ENCODE measurements at regions not wholly inside any gene's neighbourhood (a gene's known extent, or its start where the extent isn't known, plus 50 kb on each side); places are given as distances from the start of the nearest gene placed in this dataset.

- DNase-seq, result no peak
Measured at GRCh38 chr12:38139456-38139855, 177.1 kb upstream of the ALG10B start.

GRCh38 chr12:38141239-38141638 is 175.3 kb upstream of the ALG10B start:
- no peak for DNase-seq

GRCh38 chr12:38141861-38142260 is 174.7 kb upstream of the ALG10B start:
- no peak for DNase-seq

DNA sequence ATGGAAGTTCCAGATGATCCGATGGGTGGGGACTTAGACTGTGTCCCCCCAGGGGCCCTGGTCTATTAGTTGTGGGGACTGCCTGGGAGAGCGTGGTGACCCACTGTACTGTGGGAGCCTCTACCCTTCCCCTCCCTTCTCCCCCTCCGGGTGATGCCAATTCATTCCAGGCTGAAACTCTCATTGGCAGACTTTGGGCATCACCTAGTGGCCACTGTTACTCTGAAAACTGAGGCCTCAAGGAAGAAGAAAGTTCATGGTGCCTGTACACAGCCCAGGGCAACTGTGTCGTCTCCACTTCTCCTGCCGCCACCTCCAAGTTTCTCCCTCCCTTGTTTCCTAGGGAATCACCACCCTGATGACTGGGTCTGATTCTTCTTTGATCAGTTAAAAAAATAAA is 173.6 kb upstream of the ALG10B start:
- DNase-seq, result no peak

DNA sequence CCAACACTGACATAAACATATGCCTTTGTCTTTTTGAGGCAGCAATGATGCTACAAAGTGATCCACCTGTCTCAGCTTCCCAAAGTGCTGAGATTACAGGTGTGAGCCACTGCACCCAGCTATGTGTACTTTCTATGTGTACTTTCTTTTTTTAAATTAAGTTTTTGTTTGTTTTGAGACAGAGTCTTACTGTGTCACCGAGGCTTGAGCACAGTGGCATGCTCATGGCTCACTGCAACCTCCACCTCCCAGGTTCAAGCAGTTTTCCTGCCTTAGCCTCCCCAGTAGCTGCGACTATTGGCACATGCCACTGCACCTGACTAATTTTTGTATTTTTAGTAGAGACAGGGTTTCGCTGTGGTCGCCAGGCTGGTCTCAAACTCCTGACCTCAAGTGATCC is 172.5 kb upstream of the ALG10B start:
- DNase-seq, result no peak

GRCh38 chr12:38144601-38145436 is 171.8 kb upstream of the ALG10B start:
- no peak for DNase-seq

- no peak for DNase-seq
Measured at GRCh38 chr12:38149395-38150073, 167.0 kb upstream of the ALG10B start.

DNA sequence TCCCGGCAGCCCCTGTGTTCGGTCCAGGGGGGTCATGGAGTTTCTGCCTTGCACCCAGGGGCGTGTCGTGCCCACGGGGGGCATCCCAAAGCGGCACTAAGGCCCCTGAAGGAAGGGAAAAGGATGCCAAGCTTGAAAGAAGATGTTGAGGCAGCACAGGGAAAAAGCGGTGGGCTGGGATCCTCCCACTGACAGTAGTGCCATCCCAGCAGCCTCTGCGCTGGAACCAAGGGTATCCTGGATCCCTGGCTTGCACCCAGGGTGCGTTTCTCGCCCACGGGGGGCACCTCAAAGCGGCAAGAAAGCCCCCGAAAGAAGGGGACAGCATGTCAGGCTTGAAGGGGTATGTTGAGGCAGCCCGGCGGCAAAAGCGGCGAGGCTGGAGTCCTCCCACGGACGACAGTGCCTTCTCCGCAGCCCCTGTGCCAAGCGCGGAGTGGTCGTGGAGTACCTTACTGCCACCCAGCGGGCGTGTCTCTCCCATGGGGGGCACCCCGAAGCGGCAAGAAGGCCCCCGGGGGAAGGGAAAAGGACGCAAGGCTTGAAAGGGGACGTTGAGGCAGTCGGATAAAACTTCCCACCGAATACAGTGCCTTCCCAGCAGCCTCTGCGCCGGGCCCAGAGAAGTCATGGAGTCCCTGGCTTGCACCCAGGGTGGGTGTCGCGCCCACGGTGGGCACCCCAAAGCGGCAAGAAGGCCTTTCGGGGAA is 164.4 kb upstream of the ALG10B start:
- no peak for DNase-seq

GRCh38 chr12:38152816-38153736 is 163.5 kb upstream of the ALG10B start:
- DNase-seq, result no peak

DNA sequence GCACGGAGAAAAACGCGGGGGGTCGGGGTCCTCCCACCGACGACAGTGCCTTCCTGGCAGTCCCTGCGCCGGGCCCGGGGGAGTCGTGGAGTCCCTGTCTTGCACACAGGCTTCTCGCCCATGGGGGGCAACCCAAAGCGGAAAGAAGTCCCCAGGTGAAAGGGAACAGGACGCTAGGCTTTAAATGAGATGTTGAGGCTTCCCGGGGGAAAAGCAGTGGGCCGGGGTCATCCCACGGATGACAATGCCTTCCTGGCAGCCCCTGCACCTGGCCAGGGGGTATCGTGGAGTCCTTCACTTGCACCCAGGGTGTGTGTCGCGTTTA is 162.9 kb upstream of the ALG10B start:
- DNase-seq, result no peak

- no peak for DNase-seq
Measured at GRCh38 chr12:38154096-38155019, 162.2 kb upstream of the ALG10B start.

DNA sequence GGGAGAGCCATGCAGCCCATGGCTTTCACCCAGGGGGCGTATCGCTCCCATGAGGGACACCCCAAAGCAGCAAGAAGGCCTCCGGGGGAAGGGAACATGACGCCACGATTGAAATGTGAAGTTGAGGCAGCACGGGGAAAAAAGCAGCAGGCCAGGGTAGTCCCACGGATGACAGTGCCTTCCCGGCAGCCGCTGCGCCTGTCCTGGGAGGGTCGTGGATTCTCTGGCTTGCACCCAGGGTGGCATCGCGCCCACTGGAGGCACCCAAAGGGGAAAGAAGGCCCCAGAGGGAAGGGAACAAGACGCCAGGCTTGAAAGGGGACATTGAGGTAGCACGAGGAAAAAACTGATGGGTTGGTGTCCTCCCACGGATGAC is 161.6 kb upstream of the ALG10B start:
- DNase-seq, result no peak

- no peak for DNase-seq
Measured at GRCh38 chr12:38155526-38156496, 160.8 kb upstream of the ALG10B start.

DNA sequence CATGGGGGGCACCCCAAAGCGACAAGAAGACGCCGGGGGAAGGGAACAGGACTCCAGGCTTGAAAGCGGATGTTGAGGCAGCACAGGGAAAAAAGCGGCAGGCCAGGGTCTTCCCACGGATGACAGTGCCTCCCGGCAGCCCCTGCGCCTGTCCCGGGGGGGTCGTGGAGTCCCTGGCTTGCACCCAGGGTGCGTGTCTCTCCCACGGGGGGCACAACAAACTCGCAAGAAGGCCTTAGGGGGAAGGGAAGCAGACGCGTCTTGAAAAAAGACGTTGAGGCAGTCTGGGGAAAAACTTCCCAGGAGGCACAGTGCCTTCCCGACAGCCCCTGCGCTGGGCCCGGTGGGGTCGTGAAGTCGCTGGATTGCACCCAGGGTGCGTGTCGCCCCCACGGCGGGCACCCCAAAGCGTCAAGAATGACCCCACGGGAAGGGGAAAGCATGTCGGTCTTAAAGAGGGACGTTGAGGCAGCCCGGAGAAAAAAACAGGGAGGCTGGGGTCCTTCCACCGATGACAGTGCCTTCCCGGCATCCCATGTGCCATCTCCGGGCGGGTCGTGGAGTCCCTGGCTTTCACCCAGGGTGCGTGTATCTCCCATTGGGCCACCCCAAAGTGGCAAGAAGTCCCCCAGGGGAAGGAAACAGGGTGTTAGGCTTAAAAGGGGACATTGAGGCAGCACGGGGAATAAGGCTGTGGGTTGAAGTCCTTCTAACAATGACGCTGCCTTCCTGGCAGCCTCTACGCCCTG is 159.9 kb upstream of the ALG10B start:
- DNase-seq, result no peak

DNA sequence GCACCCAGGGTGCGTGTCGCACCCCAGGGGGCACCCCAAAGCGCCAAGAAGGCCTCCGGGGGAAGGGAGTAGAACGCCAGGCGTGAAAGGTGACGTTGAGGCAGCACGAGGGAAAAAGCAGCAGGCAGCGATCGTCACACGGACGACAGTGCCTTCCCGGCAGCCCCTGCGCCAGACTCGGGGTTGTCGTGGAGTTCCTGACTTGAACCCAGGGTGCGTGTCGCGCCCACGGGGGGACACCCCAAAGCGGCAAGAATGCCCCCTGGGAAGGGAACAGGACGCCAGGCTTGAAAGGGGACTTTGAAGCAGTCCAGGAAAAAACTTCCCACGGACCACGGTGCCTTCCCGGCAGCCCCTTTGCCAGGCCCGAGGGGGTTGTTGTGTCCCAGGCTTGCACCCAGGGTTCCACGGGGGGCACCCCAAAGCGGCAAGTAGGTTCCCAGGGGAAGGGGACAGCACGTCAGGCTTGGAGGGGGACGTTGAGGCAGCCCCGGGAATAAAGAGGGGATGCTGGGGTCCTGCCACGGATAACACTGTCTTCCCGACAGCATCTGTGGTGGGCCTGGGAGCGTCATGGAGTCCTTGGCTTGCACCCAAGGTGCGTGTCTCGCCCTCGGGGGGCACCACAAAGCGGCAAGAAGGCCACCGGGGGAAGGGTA is 159.2 kb upstream of the ALG10B start:
- DNase-seq, result no peak

DNA sequence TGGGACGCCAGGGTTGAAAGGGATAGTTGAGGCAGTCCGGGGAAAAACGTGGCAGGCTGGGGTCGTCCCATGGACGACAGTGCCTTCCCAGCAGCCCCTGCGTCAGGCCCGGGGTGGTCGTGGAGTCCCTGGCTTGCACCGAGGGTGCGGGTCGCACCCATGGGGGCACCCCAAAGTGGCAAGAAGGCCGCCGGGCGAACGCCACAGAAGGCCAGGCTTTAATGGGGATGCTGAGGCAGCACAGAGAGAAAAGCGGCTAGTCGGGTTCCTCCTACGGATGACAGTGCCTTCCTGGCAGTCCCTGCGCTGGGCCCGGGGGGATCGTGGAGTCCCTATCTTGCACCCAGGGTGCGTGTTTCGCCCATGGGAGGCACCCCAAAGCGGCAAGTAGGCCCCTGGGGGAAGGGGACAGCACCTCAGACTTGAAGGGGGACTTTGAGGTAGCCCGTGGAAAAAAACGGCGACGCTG is 158.6 kb upstream of the ALG10B start:
- DNase-seq, result no peak

GRCh38 chr12:38158428-38159091 is 158.0 kb upstream of the ALG10B start:
- no peak for DNase-seq

DNA sequence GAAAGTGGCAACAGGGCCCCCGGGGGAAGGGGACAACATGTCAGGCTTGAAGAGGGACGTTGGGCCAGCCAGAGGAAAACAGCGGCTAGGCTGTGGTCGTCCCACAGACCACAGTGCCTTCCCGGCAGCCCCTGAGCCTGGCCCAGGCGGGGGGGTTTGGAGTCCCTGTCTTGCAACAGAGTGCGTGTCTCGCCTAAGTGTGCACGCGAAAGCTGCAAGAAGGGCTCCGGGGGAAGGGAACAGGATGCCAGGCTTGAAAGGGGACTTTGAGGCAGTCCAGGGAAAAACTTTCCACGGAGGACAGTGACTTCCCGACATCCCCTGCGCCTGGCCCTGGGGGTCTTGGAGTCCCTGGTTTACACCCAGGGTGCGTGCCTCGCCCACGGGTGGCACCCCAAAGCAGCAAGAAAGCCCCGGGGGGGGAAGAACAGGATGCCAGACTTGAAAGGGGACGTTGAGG is 157.5 kb upstream of the ALG10B start:
- DNase-seq, result no peak

Measured in fibroblast of upper back skin (primary cell).